Body of pancreas (tissue), 4 donors: ENCODE measurements at regions not wholly inside any gene's neighbourhood (a gene's known extent, or its start where the extent isn't known, plus 50 kb on each side); places are given as distances from the start of the nearest gene placed in this dataset.

Experiments used
- POLR2A ChIP-seq, 3 donors: fragments of 450-650 bp; IDR thresholded peaks; one replicate each; pipeline ENCODE4 v1.6.1; 2016; ENCODE audit warnings: antibody characterized with exemption in 3 of 3, mild to moderate bottlenecking in 2 of 3
- TF ChIP-seq, protein P1 (sequence below), 7 experiments: fragments of 450-650 bp in 4 of 7; fragments of 200-600 bp in 3 of 7; sonication (generic) in 3 of 7; IDR thresholded peaks; one replicate each; pipeline ENCODE4 v1.5.1; 2016 to 2019; ENCODE audit warnings: antibody characterized with exemption in 7 of 7

DNA sequence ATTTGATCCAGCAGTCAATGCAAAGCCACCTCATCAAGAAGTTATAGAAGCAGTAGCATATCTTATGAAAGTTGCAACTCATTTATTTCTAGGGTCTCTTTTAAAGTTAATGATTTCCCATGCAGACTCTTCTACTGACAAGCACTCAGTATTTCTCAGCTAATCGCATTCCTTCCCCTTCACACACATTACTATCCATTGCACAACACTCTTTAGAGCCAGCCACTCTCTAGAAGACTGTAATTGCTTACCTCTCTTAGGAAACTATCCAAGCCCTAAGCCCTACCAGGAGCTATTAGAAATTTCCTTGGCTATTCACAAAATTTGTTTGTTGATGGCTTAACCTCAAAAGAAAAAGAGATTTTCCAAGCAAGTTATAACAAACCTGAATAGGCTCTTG is 106.0 kb downstream of the ADAMTS1 start:
- TF ChIP-seq POLR2A (IDR thresholded peaks at IDR 0.05), result no peak
- TF ChIP-seq, protein P1, sequence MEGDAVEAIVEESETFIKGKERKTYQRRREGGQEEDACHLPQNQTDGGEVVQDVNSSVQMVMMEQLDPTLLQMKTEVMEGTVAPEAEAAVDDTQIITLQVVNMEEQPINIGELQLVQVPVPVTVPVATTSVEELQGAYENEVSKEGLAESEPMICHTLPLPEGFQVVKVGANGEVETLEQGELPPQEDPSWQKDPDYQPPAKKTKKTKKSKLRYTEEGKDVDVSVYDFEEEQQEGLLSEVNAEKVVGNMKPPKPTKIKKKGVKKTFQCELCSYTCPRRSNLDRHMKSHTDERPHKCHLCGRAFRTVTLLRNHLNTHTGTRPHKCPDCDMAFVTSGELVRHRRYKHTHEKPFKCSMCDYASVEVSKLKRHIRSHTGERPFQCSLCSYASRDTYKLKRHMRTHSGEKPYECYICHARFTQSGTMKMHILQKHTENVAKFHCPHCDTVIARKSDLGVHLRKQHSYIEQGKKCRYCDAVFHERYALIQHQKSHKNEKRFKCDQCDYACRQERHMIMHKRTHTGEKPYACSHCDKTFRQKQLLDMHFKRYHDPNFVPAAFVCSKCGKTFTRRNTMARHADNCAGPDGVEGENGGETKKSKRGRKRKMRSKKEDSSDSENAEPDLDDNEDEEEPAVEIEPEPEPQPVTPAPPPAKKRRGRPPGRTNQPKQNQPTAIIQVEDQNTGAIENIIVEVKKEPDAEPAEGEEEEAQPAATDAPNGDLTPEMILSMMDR (IDR thresholded peaks at IDR 0.05), result no peak
